MM.1S (cell line): ENCODE measurements at regions not wholly inside any gene's neighbourhood (a gene's known extent, or its start where the extent isn't known, plus 50 kb on each side); places are given as distances from the start of the nearest gene placed in this dataset.

Source experiments
- EZH2 ChIP-seq: fragments of 300-600 bp; sonication (generic); optimal IDR thresholded peaks from 2 replicates; pipeline ENCODE3; 2017; ENCODE audit warnings: low read depth, mild to moderate bottlenecking, antibody characterized with exemption, low read length, mixed read lengths
- TF ChIP-seq, protein P1 (sequence below): fragments of 300-600 bp; sonication (generic); IDR thresholded peaks from 2 replicates; pipeline ENCODE4 v1.5.1; 2016; ENCODE audit warnings: antibody characterized with exemption, low read length, mixed read lengths

GRCh38 chr6:40044196-40044595, 109.9 kb upstream of the MOCS1 start:
- TF ChIP-seq, protein P1, sequence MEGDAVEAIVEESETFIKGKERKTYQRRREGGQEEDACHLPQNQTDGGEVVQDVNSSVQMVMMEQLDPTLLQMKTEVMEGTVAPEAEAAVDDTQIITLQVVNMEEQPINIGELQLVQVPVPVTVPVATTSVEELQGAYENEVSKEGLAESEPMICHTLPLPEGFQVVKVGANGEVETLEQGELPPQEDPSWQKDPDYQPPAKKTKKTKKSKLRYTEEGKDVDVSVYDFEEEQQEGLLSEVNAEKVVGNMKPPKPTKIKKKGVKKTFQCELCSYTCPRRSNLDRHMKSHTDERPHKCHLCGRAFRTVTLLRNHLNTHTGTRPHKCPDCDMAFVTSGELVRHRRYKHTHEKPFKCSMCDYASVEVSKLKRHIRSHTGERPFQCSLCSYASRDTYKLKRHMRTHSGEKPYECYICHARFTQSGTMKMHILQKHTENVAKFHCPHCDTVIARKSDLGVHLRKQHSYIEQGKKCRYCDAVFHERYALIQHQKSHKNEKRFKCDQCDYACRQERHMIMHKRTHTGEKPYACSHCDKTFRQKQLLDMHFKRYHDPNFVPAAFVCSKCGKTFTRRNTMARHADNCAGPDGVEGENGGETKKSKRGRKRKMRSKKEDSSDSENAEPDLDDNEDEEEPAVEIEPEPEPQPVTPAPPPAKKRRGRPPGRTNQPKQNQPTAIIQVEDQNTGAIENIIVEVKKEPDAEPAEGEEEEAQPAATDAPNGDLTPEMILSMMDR, result no peak
- no peak for TF ChIP-seq EZH2
